ENCODE measurements at regions not wholly inside any gene's neighbourhood (a gene's known extent, or its start where the extent isn't known, plus 50 kb on each side); places are given as distances from the start of the nearest gene placed in this dataset.

DNA sequence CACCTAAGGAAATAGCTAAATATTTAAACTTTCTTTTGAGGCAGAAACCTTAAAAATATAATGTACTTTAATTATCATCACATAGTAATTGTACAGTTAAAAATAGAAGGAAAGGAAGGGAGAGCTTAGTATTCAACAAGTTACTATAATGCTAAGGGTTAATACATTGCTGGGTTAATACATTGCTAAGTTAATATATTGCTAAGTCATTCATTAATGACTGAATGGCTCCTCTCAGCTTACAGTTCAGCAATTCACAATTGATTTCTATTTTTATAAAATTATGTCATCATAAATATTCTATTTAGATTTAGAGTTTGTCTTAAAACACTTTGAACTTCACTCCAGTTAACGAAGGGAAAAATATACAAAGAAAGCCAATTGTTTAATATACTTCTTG lies 207.9 kb downstream of the BMP4 start (continued):
- no peak for TF ChIP-seq RAD21 (IDR thresholded peaks at IDR 0.05 in 1 of 2, conservative IDR thresholded peaks at IDR 0.05 in 1 of 2; ENCODE audit: low read depth in 2 of 2, low read length in 2 of 2)
- TF ChIP-seq JUND (IDR thresholded peaks at IDR 0.05; ENCODE audit: low read length): no peak
- TF ChIP-seq, protein P1, sequence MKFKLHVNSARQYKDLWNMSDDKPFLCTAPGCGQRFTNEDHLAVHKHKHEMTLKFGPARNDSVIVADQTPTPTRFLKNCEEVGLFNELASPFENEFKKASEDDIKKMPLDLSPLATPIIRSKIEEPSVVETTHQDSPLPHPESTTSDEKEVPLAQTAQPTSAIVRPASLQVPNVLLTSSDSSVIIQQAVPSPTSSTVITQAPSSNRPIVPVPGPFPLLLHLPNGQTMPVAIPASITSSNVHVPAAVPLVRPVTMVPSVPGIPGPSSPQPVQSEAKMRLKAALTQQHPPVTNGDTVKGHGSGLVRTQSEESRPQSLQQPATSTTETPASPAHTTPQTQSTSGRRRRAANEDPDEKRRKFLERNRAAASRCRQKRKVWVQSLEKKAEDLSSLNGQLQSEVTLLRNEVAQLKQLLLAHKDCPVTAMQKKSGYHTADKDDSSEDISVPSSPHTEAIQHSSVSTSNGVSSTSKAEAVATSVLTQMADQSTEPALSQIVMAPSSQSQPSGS (IDR thresholded peaks at IDR 0.05; ENCODE audit: low read length): no peak
- TF ChIP-seq ASH2L (IDR thresholded peaks at IDR 0.05; ENCODE audit: low read length): no peak

Data from H1 (cell line).